ENCODE measurements at regions not wholly inside any gene's neighbourhood (a gene's known extent, or its start where the extent isn't known, plus 50 kb on each side); places are given as distances from the start of the nearest gene placed in this dataset.
A peak's percentile ranks its signal among the peaks of the same experiment; 100 is the strongest.

- DNase-seq (ENCODE audit: low read depth) = no peak
Observed at GRCh38 chrX:10900585-10901289, 210.4 kb upstream of the HCCS start.

GRCh38 chrX:10901290-10901633 is 209.9 kb upstream of the HCCS start:
- DNase-seq (ENCODE audit: low read depth) = no peak

GRCh38 chrX:10902001-10902400 is 209.1 kb upstream of the HCCS start:
- no peak for DNase-seq (ENCODE audit: low read depth)

- no peak for DNase-seq (ENCODE audit: low read depth)
Observed at GRCh38 chrX:10903523-10903922, 207.6 kb upstream of the HCCS start.

GRCh38 chrX:10904220-10904619 is 206.9 kb upstream of the HCCS start:
- DNase-seq (ENCODE audit: low read depth) = no peak

GRCh38 chrX:10906866-10907265 is 204.3 kb upstream of the HCCS start:
- no peak for DNase-seq (ENCODE audit: low read depth)

GRCh38 chrX:10922159-10922558 is 189.0 kb upstream of the HCCS start:
- DNase-seq (ENCODE audit: low read depth) = peak; percentile 70

GRCh38 chrX:10922835-10923234 is 188.3 kb upstream of the HCCS start:
- no peak for DNase-seq (ENCODE audit: low read depth)

- DNase-seq (ENCODE audit: low read depth) = no peak
Observed at GRCh38 chrX:10923466-10923865, 187.7 kb upstream of the HCCS start.

- no peak for DNase-seq (ENCODE audit: low read depth)
Observed at GRCh38 chrX:10926404-10926803, 184.7 kb upstream of the HCCS start.

GRCh38 chrX:10926891-10927290 is 184.2 kb upstream of the HCCS start:
- DNase-seq (ENCODE audit: low read depth) = no peak

- DNase-seq (ENCODE audit: low read depth) = no peak
Observed at GRCh38 chrX:10929747-10930146, 181.4 kb upstream of the HCCS start.

- no peak for DNase-seq (ENCODE audit: low read depth)
Observed at GRCh38 chrX:10930151-10930550, 181.0 kb upstream of the HCCS start.

- no peak for DNase-seq (ENCODE audit: low read depth)
Observed at GRCh38 chrX:10931976-10932375, 179.2 kb upstream of the HCCS start.

GRCh38 chrX:10932842-10933440 is 178.2 kb upstream of the HCCS start:
- no peak for DNase-seq (ENCODE audit: low read depth)

GRCh38 chrX:10935501-10935900 is 175.6 kb upstream of the HCCS start:
- no peak for DNase-seq (ENCODE audit: low read depth)

- DNase-seq (ENCODE audit: low read depth) = no peak
Observed at GRCh38 chrX:10936976-10937375, 174.2 kb upstream of the HCCS start.

- no peak for DNase-seq (ENCODE audit: low read depth)
Observed at GRCh38 chrX:10938365-10938923, 172.7 kb upstream of the HCCS start.

- DNase-seq (ENCODE audit: low read depth) = no peak
Observed at GRCh38 chrX:10939424-10939823, 171.7 kb upstream of the HCCS start.

- DNase-seq (ENCODE audit: low read depth) = no peak
Observed at GRCh38 chrX:10944136-10944885, 166.8 kb upstream of the HCCS start.

- DNase-seq (ENCODE audit: low read depth) = no peak
Observed at GRCh38 chrX:10945498-10945897, 165.6 kb upstream of the HCCS start.

- DNase-seq (ENCODE audit: low read depth) = no peak
Observed at GRCh38 chrX:10949541-10949940, 161.6 kb upstream of the HCCS start.

- no peak for DNase-seq (ENCODE audit: low read depth)
Observed at GRCh38 chrX:10952619-10953018, 158.5 kb upstream of the HCCS start.
